GM18519 (cell line): ENCODE measurements at regions not wholly inside any gene's neighbourhood (a gene's known extent, or its start where the extent isn't known, plus 50 kb on each side); places are given as distances from the start of the nearest gene placed in this dataset.
"Not testable (repeated sequence)": the region's sequence is repeated elsewhere in the genome, so short reads cannot be mapped to it uniquely, and the experiment has no call there.

ENCODE experiments used
- ATAC-seq: cut with Tn5 transposase; IDR thresholded peaks from one replicate; pipeline ENCODE4 v1.9.1; 2021; ENCODE audit warnings: mild to moderate bottlenecking, moderate library complexity; ENCODE audit not compliant: unreplicated experiment, low FRiP score

DNA sequence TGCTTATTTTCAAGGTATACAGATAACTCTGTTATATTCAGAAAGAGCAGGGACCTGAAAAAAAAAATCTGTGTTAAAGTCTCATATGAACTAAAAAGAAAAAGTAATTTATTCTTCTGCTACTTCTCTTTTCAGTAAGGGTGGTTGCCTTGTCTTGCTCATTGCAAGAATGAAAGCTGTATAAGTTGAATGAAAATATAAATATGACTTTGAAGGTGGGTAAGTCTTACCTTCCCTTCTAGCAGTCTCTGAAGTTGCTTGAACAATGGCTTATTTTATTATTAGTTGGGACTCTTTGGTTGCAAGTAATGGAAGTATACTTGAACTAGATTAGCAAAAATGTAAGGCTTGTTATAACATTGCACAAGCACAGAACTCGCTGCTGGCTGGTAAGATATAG is 1554.9 kb downstream of the SI start:
- no peak for ATAC-seq

DNA sequence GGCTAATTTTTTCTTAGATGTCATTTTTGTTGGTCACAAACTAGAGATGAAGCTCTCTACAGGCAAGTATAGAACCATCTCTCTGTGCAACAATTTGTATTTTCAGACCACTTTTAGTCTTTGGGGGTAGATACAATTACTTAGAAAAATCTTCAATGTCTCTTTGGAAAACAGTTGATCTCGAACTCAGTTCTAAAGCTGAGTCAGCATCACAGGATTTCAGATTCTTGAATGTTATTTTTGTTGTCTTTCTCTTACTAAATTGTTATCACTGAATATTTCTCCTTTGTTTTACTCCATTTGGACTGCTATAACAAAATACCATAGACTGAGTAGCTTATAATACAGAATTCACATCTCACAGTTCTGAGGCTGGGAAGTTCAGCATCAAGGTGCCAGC is 1557.0 kb downstream of the SI start:
- no peak for ATAC-seq

DNA sequence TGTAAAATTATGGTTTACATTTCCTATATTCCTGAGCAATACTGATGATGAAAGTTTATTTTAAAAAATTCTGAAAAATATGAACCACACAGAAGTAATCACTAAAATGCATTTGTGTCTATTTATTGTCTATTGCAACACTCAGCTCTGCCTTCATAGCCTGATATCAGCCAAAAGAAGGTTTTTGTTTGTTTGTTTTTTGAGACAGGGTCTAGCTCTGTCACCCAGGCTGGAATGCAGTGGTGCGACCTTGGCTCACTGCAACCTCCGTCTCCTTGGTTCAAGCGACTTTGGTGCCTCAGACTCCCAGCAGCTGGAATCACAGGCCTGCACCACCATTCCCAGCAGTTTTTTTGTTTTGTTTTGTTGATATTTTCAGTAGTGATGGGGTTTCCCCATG is 1560.2 kb downstream of the SI start:
- ATAC-seq: no peak

GRCh38 chr3:163513149-163513657 is 1565.1 kb downstream of the SI start:
- no peak for ATAC-seq

- no peak for ATAC-seq
Measured at GRCh38 chr3:163508206-163508605, 1570.1 kb downstream of the SI start.

- no peak for ATAC-seq
Measured at GRCh38 chr3:163504974-163505373, 1573.3 kb downstream of the SI start.

DNA sequence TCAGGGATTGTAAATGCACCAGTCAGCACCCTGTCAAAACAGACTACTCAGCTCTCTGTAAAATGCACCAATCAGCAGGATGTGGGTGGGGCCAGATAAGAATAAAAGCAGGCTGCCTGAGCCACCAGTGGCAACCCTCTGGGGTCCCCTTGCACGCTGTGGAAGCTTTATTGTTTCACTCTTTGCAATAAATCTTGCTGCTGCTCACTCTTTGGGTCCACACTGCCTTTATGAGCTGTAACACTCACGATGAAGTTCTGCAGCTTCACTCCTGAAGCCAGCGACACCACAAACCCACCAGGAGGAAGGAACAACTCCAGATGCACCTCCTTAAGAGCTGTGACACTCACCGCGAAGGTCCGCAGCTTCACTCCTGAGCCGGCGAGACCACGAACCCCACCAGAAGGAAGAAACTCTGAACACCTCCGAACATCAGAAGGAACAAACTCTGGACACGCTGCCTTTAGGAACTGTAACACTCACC is 1578.5 kb downstream of the SI start:
- ATAC-seq: not testable (repeated sequence)

GRCh38 chr3:163498842-163499735 is 1579.2 kb downstream of the SI start:
- not testable (repeated sequence) for ATAC-seq

GRCh38 chr3:163491714-163492113 is 1586.6 kb downstream of the SI start:
- no peak for ATAC-seq

- peak; percentile 81 for ATAC-seq
Measured at GRCh38 chr3:163490119-163490518, 1588.2 kb downstream of the SI start.

DNA sequence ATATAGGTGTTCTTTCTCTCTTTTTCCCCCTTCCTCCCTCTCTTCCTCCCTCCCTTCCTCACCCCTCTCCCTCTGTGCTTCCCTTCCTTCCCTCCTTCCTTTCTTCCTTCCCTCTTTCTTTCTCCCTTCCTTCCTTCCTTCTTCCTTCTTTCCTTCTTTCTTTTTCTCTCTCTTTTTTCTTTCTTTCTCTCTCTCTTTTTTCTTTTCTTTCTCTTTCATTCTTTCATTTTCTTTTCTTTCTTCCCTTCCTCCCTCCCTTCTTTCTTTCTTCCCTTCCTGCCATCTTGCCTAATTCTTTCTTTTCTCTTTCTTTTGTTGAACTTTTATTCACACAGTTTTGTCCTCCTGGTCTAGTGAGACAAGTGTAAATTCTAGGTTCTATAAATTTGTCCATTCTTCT is 1595.6 kb downstream of the SI start:
- ATAC-seq: no peak

GRCh38 chr3:163481738-163482137 is 1596.6 kb downstream of the SI start:
- ATAC-seq: no peak

GRCh38 chr3:163476179-163476578 is 1602.1 kb downstream of the SI start:
- ATAC-seq: no peak

DNA sequence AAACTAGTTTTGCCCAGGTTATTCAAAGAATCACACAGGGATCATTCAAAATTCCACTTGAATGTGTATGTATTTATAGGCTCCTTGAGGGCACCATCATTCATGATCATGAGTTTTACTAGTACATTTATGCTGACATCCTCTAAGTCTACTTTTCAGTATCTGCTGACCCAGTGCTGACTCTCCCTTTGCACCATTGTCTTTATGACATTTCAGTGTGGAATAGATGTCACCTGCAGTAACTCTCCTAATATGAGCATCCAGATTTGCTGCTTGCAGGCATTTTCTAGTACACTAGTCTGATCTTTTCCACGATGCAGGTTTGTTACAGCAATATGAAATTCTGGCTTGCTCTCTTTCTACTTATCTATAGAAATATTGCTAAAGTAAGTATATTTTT is 1603.5 kb downstream of the SI start:
- ATAC-seq: no peak

DNA sequence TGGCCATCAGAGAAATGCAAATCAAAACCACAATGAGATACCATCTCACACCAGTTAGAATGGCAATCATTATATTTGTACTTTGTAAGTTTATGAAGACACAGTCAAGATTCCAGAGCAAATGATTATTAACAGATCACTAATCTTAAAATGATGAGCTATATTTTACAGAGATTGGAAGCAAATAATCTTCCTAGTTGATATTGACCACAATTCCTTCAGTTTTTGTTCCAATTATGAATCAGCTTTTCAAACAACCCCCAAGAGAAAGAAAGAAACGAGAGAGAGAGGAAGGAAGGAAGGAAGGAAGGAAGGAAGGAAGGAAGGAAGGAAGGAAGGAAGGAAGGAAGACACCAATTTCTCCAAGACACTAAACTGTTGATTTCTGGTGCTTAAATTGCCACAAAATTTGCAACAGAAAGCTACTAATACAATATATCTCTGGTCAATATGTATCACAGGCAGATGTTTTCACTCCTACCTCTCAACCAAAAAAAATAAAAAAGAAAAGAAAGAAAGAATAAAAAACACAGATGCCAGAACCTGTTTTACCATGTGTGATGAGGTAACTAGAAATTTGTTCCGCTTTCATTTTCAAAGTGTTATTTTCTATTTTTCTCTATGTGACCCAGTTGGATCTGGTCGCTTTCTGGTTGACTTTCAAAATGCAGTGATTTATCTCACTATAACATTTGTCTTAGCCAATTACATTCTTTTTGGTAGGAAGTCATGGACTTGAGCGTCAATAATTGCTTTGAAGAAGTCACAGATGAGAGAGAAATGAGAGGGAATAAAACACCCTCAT is 1609.6 kb downstream of the SI start:
- ATAC-seq: no peak

- no peak for ATAC-seq
Measured at GRCh38 chr3:163462446-163462845, 1615.8 kb downstream of the SI start.

- no peak for ATAC-seq
Measured at GRCh38 chr3:163450698-163451097, 1627.6 kb downstream of the SI start.

DNA sequence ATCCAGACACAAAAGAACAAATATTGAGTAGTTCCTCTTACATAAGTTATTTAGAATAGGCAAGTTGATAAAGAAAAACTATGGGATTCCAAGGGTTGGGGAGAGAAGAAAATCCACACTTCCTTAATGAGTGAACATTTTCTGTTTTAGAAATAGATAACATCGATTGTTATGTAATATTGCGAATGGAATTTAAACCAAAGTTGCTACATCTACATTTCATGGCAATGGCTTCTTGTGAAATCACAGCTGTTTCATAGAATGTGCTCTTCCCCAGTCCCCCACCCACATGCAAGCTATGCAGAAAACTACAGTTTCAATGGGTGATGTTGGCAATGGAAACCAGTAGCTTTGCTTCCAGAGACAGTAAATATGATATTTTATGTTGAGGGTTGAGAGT is 1639.5 kb downstream of the SI start:
- ATAC-seq: no peak

DNA sequence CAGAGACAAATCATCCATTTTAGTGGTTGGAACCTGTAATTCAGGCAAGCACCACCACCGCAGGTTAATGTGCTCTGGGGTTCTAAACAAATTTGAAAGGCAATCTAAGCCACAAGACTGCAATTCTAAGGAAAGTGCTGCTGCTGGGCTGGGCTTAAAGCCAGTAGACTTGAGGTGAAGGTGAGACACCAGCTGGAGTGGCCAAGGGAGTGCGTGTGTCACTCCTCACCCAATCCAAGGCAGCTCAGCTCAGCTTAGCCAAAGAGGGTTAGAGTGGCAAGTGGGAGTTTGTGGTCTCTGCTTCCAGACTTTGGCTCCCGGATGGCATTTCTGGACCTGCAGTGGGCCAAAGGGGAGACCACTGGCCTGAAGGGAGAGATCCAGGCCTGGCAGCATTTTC is 1655.6 kb downstream of the SI start:
- ATAC-seq: no peak

DNA sequence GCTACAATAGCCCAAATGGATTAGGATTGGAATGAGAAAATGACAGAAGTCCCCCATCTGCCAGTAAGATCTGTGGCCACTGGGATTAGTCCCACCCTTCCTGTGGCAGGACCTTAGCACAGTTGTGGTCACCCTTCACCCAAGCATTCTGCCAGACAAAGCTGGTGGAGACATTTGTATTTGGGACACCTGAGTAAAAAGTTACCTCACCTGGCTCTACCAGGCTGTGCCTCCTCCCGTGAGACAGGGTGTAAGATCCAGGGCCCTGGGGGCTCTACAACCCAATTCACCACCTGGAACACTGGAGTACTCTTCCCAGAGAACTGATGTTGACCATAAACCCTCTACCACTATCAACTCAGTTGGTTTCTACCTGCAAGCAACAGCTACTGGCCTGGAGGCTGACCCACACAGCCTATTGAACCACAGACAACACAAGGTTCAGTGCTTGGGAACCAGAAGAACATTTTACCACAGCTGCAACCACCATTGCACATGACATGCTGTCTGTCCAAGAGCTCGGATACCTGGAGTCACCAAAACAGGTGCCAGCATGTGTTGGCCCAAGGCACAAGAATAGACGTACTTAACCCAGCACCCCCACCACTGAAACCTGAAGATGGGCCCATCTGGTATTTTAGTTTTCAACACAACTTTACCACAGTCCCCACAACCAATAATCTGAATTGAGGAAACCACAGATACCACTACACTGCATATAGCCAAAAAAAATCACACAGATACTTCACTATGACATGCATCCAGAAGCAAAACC is 1686.7 kb downstream of the SI start:
- ATAC-seq: no peak

DNA sequence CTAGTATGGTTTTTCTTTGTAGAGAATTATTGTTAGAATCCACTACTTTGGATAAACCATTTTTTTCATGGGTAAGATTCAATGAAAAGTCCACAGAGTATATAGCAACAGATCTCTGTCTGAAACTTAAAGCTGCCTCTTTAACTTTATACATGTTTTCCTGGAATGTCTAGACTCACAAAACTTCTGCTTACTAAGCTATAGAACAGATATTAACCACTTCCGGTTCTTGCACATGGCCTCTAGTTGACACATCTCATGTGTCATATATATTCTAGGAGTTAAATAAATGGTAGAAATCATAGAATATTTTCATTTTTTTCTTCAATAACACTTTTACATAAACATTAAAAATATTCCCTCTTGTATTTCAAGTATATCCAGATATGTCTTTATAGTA is 1693.9 kb downstream of the SI start:
- ATAC-seq: no peak
